ENCODE measurements at regions not wholly inside any gene's neighbourhood (a gene's known extent, or its start where the extent isn't known, plus 50 kb on each side); places are given as distances from the start of the nearest gene placed in this dataset.

GRCh38 chr16:5581428-5581827 lies 483.8 kb upstream of the EEF2KMT start:
- DNase-seq (no peak), ATAC-seq (no peak)
- TF ChIP-seq CTCF (IDR thresholded peaks at IDR 0.05 in 4 of 5, conservative IDR thresholded peaks at IDR 0.05 in 1 of 5): no peak
- no peak for TF ChIP-seq POLR2A (IDR thresholded peaks at IDR 0.05)
- Histone ChIP-seq H3K36me3 (no peaks in the 10 kb centered on the region), H3K4me1 (no peaks in the 10 kb centered on the region), H3K27me3 (no peaks in the 10 kb centered on the region), H3K4me3 (no peak overlapping the region), H3K27ac (no peak overlapping the region), H3K9me3 (no peaks in the 10 kb centered on the region)
- in situ Hi-C loops (cut with MboI; ENCODE audit: low sequenced_read_pairs in 4 of 4): no loop called here
- intact Hi-C loops (cut with DNase I; ENCODE audit: low total_unique reads): no loop called here

GRCh38 chr16:5580772-5581171 lies 483.2 kb upstream of the EEF2KMT start:
- H3K4me1 ChIP-seq: no peaks in the 10 kb centered on the region
- no peaks in the 10 kb centered on the region for H3K27me3 ChIP-seq
- no peaks in the 10 kb centered on the region for H3K36me3 ChIP-seq
- DNase-seq (no peak), ATAC-seq (no peak)
- H3K9me3 ChIP-seq: no peaks in the 10 kb centered on the region
- in situ Hi-C loops (cut with MboI; ENCODE audit: low sequenced_read_pairs in 4 of 4): no loop called here
- intact Hi-C loops (cut with DNase I; ENCODE audit: low total_unique reads): no loop called here
- no peak overlapping the region for H3K27ac ChIP-seq
- no peak for TF ChIP-seq POLR2A (IDR thresholded peaks at IDR 0.05)
- TF ChIP-seq CTCF (IDR thresholded peaks at IDR 0.05 in 4 of 5, conservative IDR thresholded peaks at IDR 0.05 in 1 of 5): no peak
- H3K4me3 ChIP-seq: no peak overlapping the region

GRCh38 chr16:5580296-5580695 lies 482.7 kb upstream of the EEF2KMT start:
- intact Hi-C loops (cut with DNase I; ENCODE audit: low total_unique reads): no loop called here
- ATAC-seq: no peak
- no peak for DNase-seq
- no peak for TF ChIP-seq POLR2A (IDR thresholded peaks at IDR 0.05)
- TF ChIP-seq CTCF (IDR thresholded peaks at IDR 0.05 in 4 of 5, conservative IDR thresholded peaks at IDR 0.05 in 1 of 5): no peak
- Histone ChIP-seq H3K36me3 (no peaks in the 10 kb centered on the region), H3K9me3 (no peaks in the 10 kb centered on the region), H3K4me3 (no peak overlapping the region), H3K27ac (no peak overlapping the region), H3K27me3 (no peaks in the 10 kb centered on the region), H3K4me1 (no peaks in the 10 kb centered on the region)
- in situ Hi-C loops (cut with MboI; ENCODE audit: low sequenced_read_pairs in 4 of 4): no loop called here

- Histone ChIP-seq H3K4me3 (no peak overlapping the region), H3K4me1 (no peaks in the 10 kb centered on the region), H3K27me3 (no peaks in the 10 kb centered on the region), H3K9me3 (no peaks in the 10 kb centered on the region), H3K27ac (no peak overlapping the region), H3K36me3 (no peaks in the 10 kb centered on the region)
- DNase-seq (no peak), ATAC-seq (no peak)
- in situ Hi-C loops (cut with MboI; ENCODE audit: low sequenced_read_pairs in 4 of 4): no loop called here
- intact Hi-C loops (cut with DNase I; ENCODE audit: low total_unique reads): no loop called here
- TF ChIP-seq POLR2A (IDR thresholded peaks at IDR 0.05) (no peak), CTCF (IDR thresholded peaks at IDR 0.05 in 4 of 5, conservative IDR thresholded peaks at IDR 0.05 in 1 of 5) (no peak)
These were observed 481.4 kb upstream of the EEF2KMT start for GRCh38 chr16:5578980-5579379.

- DNase-seq: no peak
- ATAC-seq: no peak
- in situ Hi-C loops (cut with MboI; ENCODE audit: low sequenced_read_pairs in 4 of 4) (no loop called here), intact Hi-C loops (cut with DNase I; ENCODE audit: low total_unique reads) (no loop called here)
- Histone ChIP-seq H3K27ac (no peak overlapping the region), H3K4me3 (no peak overlapping the region), H3K27me3 (no peaks in the 10 kb centered on the region), H3K4me1 (no peaks in the 10 kb centered on the region), H3K36me3 (no peaks in the 10 kb centered on the region), H3K9me3 (no peaks in the 10 kb centered on the region)
- TF ChIP-seq CTCF (IDR thresholded peaks at IDR 0.05 in 4 of 5, conservative IDR thresholded peaks at IDR 0.05 in 1 of 5): no peak
- TF ChIP-seq POLR2A (IDR thresholded peaks at IDR 0.05): no peak
These were observed 479.9 kb upstream of the EEF2KMT start for GRCh38 chr16:5577463-5577862.
